ENCODE measurements at regions not wholly inside any gene's neighbourhood (a gene's known extent, or its start where the extent isn't known, plus 50 kb on each side); places are given as distances from the start of the nearest gene placed in this dataset.
"Not testable (repeated sequence)": the region's sequence is repeated elsewhere in the genome, so short reads cannot be mapped to it uniquely, and the experiment has no call there.

DNA sequence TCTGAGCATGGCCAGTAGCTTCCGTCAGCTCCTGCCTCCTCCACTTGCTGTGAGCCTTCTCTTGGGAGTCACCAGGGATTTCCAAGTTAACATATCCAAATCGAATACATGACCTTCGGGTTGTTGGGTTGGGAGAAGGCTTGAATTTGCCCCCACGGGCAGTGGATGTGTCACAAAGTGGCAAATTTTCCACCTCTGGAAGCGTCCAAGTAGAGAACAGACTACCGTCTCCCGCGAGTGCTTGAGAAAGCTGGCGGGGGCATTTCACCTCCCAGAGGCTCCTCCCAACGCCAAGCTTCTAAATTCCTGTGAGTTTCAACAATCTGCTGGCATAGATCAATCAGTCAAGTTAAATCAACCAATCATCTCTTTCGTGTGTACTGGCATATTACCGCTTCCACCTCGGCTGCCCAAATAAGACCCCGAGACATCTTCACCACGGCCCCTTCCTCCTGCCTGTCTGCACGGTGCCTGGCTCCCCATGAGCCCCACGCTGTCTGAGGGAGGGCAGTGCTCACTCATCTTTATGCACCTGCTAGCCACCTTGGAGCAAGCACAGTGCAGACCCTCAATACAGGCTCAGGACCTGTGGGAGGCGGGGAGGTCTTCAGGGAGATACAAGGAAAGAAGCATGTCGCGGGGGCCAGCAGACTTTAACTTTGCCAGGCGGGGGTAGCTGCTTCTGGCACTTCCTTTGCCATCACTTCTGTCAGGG, 79.1 kb downstream of the MRPL36 start:
- Histone ChIP-seq H3K4me3 (ENCODE audit: low read length, poor library complexity, severe bottlenecking) (no peak overlapping the region), H3F3A (ENCODE audit: low read depth) (no peaks in the 10 kb centered on the region), H3K27me3 (ENCODE audit: insufficient read depth, low read length, poor library complexity, severe bottlenecking) (no peaks in the 10 kb centered on the region), H3K9me3 (ENCODE audit: insufficient read depth, low read depth, low read length) (peaks cover 12% of the 10 kb centered on the region; the same call in 1 of the 2 replicates), H3K9me2 (replicated peaks; ENCODE audit: low read depth, low read length) (no peaks in the 10 kb centered on the region), H3K9ac (ENCODE audit: low read depth, low read length, poor library complexity, severe bottlenecking) (no peak overlapping the region), H3K36me3 (ENCODE audit: insufficient read depth, low read length) (no peaks in the 10 kb centered on the region), H3K4me2 (ENCODE audit: low read depth, low read length, poor library complexity, severe bottlenecking) (no peak overlapping the region), H4K20me1 (ENCODE audit: insufficient read depth, low read length, poor library complexity, severe bottlenecking) (no peaks in the 10 kb centered on the region), H2AFZ (ENCODE audit: low read length) (no peak overlapping the region), H3K4me1 (ENCODE audit: insufficient read depth, low read length, poor library complexity, severe bottlenecking) (no peaks in the 10 kb centered on the region), H3K79me2 (ENCODE audit: insufficient read depth, low read length) (no peaks in the 10 kb centered on the region)
- TF ChIP-seq EZH2phosphoT487 (IDR thresholded peaks at IDR 0.05; ENCODE audit: borderline replicate concordance): no peak
- TF ChIP-seq, protein P1, sequence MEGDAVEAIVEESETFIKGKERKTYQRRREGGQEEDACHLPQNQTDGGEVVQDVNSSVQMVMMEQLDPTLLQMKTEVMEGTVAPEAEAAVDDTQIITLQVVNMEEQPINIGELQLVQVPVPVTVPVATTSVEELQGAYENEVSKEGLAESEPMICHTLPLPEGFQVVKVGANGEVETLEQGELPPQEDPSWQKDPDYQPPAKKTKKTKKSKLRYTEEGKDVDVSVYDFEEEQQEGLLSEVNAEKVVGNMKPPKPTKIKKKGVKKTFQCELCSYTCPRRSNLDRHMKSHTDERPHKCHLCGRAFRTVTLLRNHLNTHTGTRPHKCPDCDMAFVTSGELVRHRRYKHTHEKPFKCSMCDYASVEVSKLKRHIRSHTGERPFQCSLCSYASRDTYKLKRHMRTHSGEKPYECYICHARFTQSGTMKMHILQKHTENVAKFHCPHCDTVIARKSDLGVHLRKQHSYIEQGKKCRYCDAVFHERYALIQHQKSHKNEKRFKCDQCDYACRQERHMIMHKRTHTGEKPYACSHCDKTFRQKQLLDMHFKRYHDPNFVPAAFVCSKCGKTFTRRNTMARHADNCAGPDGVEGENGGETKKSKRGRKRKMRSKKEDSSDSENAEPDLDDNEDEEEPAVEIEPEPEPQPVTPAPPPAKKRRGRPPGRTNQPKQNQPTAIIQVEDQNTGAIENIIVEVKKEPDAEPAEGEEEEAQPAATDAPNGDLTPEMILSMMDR (conservative IDR thresholded peaks at IDR 0.05; ENCODE audit: low read length): no peak

DNA sequence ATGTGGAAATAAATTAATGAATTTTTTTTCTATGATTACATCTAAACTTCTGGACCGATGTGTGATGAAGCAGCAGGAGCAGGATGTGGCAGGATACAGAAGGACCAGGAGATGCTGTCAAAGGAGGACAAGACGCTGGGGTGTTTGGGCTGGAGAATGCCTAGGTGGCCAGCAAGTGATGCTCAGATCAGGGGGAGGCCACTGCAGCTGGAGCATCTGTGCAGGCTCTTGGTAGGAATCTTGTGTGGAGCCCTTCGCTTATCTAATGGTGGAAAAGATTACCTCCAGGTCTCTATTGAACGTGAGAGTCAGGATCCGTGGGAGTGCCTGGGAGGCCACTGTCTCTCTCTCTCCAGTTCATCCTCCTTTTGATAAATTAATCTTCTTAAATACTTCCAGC, 79.8 kb downstream of the MRPL36 start:
- no peak overlapping the region for H3K4me3 ChIP-seq (ENCODE audit: low read length, poor library complexity, severe bottlenecking)
- H3K9ac ChIP-seq (ENCODE audit: low read depth, low read length, poor library complexity, severe bottlenecking): no peak overlapping the region
- TF ChIP-seq, protein P1 (conservative IDR thresholded peaks at IDR 0.05; ENCODE audit: low read length): no peak
- no peak for TF ChIP-seq EZH2phosphoT487 (IDR thresholded peaks at IDR 0.05; ENCODE audit: borderline replicate concordance)
- no peaks in the 10 kb centered on the region for H4K20me1 ChIP-seq (ENCODE audit: insufficient read depth, low read length, poor library complexity, severe bottlenecking)
- H3K79me2 ChIP-seq (ENCODE audit: insufficient read depth, low read length): no peaks in the 10 kb centered on the region
- no peaks in the 10 kb centered on the region for H3F3A ChIP-seq (ENCODE audit: low read depth)
- H3K9me3 ChIP-seq (ENCODE audit: insufficient read depth, low read depth, low read length): peaks cover 12% of the 10 kb centered on the region; the same call in 1 of the 2 replicates
- H2AFZ ChIP-seq (ENCODE audit: low read length): no peak overlapping the region
- no peaks in the 10 kb centered on the region for H3K4me1 ChIP-seq (ENCODE audit: insufficient read depth, low read length, poor library complexity, severe bottlenecking)
- H3K36me3 ChIP-seq (ENCODE audit: insufficient read depth, low read length): no peaks in the 10 kb centered on the region
- no peaks in the 10 kb centered on the region for H3K27me3 ChIP-seq (ENCODE audit: insufficient read depth, low read length, poor library complexity, severe bottlenecking)
- H3K4me2 ChIP-seq (ENCODE audit: low read depth, low read length, poor library complexity, severe bottlenecking): no peak overlapping the region
- no peaks in the 10 kb centered on the region for H3K9me2 ChIP-seq (replicated peaks; ENCODE audit: low read depth, low read length)

DNA sequence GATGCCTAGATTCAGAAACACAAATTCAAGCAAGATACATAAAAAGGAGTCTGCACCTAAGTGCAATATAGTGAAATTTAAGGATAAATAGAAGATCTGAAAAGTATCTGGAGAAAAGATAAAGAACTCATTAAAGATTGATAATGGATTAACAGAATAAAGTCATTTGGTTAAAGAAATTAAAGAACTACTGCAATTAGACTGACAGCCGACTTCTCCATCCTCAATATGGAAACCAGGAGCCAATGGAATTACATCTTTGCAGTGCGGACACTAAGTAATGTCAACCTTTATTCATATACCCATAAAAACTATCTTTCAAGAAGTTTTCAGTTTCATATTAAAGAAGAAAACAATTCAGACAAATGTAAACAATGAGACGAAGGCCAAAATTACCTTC, 81.0 kb downstream of the MRPL36 start:
- Histone ChIP-seq H3K27me3 (ENCODE audit: insufficient read depth, low read length, poor library complexity, severe bottlenecking) (no peaks in the 10 kb centered on the region), H3K9ac (ENCODE audit: low read depth, low read length, poor library complexity, severe bottlenecking) (no peak overlapping the region), H3K9me2 (replicated peaks; ENCODE audit: low read depth, low read length) (no peaks in the 10 kb centered on the region), H2AFZ (ENCODE audit: low read length) (no peak overlapping the region), H3K4me3 (ENCODE audit: low read length, poor library complexity, severe bottlenecking) (no peak overlapping the region), H3K4me1 (ENCODE audit: insufficient read depth, low read length, poor library complexity, severe bottlenecking) (no peaks in the 10 kb centered on the region), H3K79me2 (ENCODE audit: insufficient read depth, low read length) (no peaks in the 10 kb centered on the region), H3K4me2 (ENCODE audit: low read depth, low read length, poor library complexity, severe bottlenecking) (no peak overlapping the region), H3F3A (ENCODE audit: low read depth) (no peaks in the 10 kb centered on the region), H3K9me3 (ENCODE audit: insufficient read depth, low read depth, low read length) (peaks cover 12% of the 10 kb centered on the region; the same call in 1 of the 2 replicates), H4K20me1 (ENCODE audit: insufficient read depth, low read length, poor library complexity, severe bottlenecking) (no peaks in the 10 kb centered on the region), H3K36me3 (ENCODE audit: insufficient read depth, low read length) (no peaks in the 10 kb centered on the region)
- no peak for TF ChIP-seq EZH2phosphoT487 (IDR thresholded peaks at IDR 0.05; ENCODE audit: borderline replicate concordance)
- TF ChIP-seq, protein P1 (conservative IDR thresholded peaks at IDR 0.05; ENCODE audit: low read length): no peak

DNA sequence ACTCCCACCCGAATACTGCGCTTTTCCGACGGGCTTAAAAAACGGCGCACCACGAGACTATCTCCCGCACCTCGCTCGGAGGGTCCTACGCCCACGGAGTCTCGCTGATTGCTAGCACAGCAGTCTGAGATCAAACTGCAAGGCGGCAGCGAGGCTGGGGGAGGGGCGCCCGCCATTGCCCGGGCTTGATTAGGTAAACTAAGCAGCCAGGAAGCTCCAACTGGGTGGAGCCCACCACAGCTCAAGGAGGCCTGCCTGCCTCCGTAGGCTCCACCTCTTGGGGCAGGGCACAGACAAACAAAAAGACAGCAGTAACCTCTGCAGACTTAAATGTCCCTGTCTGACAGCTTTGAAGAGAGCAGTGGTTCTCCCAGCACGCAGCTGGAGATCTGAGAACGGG, 89.5 kb downstream of the MRPL36 start:
- H3K9ac ChIP-seq (ENCODE audit: low read depth, low read length, poor library complexity, severe bottlenecking); H3K36me3 ChIP-seq (ENCODE audit: insufficient read depth, low read length); H3K27me3 ChIP-seq (ENCODE audit: insufficient read depth, low read length, poor library complexity, severe bottlenecking); H3K4me1 ChIP-seq (ENCODE audit: insufficient read depth, low read length, poor library complexity, severe bottlenecking); H3K4me3 ChIP-seq (ENCODE audit: low read length, poor library complexity, severe bottlenecking); H3K79me2 ChIP-seq (ENCODE audit: insufficient read depth, low read length); H3K4me2 ChIP-seq (ENCODE audit: low read depth, low read length, poor library complexity, severe bottlenecking); H2AFZ ChIP-seq (ENCODE audit: low read length); H4K20me1 ChIP-seq (ENCODE audit: insufficient read depth, low read length, poor library complexity, severe bottlenecking); H3K9me3 ChIP-seq (ENCODE audit: insufficient read depth, low read depth, low read length); H3F3A ChIP-seq (ENCODE audit: low read depth); H3K9me2 ChIP-seq (replicated peaks; ENCODE audit: low read depth, low read length): not testable (repeated sequence)
